Esophagus muscularis mucosa (tissue), 3 donors: ENCODE measurements at regions not wholly inside any gene's neighbourhood (a gene's known extent, or its start where the extent isn't known, plus 50 kb on each side); places are given as distances from the start of the nearest gene placed in this dataset.

Experiments
- POLR2A ChIP-seq: fragments of 450-650 bp; IDR thresholded peaks from one replicate; pipeline ENCODE4 v1.6.1; 2017; ENCODE audit warnings: antibody characterized with exemption, moderate library complexity, mild to moderate bottlenecking, low read depth
- POLR2AphosphoS5 ChIP-seq, 2 donors: sonication (generic); formaldehyde crosslinking; IDR thresholded peaks; one replicate each; pipeline ENCODE4 v1.6.1; 2017; ENCODE audit warnings: antibody characterized with exemption in 2 of 2
- TF ChIP-seq, protein P1 (sequence below), 3 experiments: fragments of 200-600 bp in 2 of 3; fragments of 450-650 bp in 1 of 3; sonication (generic) in 2 of 3; IDR thresholded peaks; one replicate each; pipeline ENCODE4 v1.5.1; 2017 to 2019; ENCODE audit warnings: antibody characterized with exemption in 3 of 3, mild to moderate bottlenecking in 2 of 3, moderate library complexity in 1 of 3

DNA sequence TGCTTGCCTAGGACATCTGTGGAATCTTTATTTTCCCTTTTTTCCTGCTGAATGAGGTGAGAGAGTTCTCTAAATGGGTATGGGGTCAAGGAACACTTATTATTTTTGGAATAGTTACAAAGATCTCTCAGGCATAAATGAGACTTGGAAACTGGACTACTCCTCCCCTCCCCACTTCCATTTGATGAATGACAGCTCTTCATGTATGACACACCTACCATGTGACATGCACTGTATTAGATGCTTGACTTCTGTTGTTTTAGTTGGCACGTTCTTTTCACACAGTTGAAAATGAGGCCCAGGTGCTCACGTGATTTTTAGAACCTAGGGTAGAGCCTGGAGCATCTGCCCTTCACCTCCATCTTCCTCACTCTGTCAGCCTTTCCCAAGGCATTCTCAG, 62.4 kb downstream of the VCPKMT start:
- TF ChIP-seq POLR2AphosphoS5 (IDR thresholded peaks at IDR 0.05) (no peak), POLR2A (no peak)
- TF ChIP-seq, protein P1, sequence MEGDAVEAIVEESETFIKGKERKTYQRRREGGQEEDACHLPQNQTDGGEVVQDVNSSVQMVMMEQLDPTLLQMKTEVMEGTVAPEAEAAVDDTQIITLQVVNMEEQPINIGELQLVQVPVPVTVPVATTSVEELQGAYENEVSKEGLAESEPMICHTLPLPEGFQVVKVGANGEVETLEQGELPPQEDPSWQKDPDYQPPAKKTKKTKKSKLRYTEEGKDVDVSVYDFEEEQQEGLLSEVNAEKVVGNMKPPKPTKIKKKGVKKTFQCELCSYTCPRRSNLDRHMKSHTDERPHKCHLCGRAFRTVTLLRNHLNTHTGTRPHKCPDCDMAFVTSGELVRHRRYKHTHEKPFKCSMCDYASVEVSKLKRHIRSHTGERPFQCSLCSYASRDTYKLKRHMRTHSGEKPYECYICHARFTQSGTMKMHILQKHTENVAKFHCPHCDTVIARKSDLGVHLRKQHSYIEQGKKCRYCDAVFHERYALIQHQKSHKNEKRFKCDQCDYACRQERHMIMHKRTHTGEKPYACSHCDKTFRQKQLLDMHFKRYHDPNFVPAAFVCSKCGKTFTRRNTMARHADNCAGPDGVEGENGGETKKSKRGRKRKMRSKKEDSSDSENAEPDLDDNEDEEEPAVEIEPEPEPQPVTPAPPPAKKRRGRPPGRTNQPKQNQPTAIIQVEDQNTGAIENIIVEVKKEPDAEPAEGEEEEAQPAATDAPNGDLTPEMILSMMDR (IDR thresholded peaks at IDR 0.05) = no peak
